Heart left ventricle (tissue), 16 donors: ENCODE measurements at regions not wholly inside any gene's neighbourhood (a gene's known extent, or its start where the extent isn't known, plus 50 kb on each side); places are given as distances from the start of the nearest gene placed in this dataset.

Experiments
- ATAC-seq, 4 donors: fragments of 200-7000 bp; cut with Tn5 transposase; one replicate each; pipeline ENCODE4 v1.9.1; 2020 to 2022; ENCODE audit warnings: moderate library complexity in 4 of 4, mild to moderate bottlenecking in 3 of 4, moderate number of reproducible peaks in 1 of 4
- DNase-seq, 5 donors: peaks; one replicate each; pipeline ENCODE4 v3.0.0-alpha.2; 2020
- H3K27ac ChIP-seq, 12 donors: fragments of 200-600 bp; sonication (generic) in 4 of 12; one replicate each; pipeline versions ENCODE4 v1.5.0 to v1.8.0; 2016 to 2022; ENCODE audit warnings: mild to moderate bottlenecking in 2 of 12
- H3K27me3 ChIP-seq, 9 donors: fragments of 200-600 bp; sonication (generic) in 2 of 9; one replicate each; pipeline versions ENCODE4 v1.5.1 to v1.8.0; 2016 to 2022; ENCODE audit warnings: mild to moderate bottlenecking in 3 of 9
- H3K36me3 ChIP-seq, 9 donors: fragments of 200-600 bp; sonication (generic) in 2 of 9; one replicate each; pipeline versions ENCODE4 v1.5.0 to v1.8.0; 2018 to 2022; ENCODE audit warnings: mild to moderate bottlenecking in 2 of 9
- H3K4me1 ChIP-seq, 12 donors: fragments of 200-600 bp; sonication (generic) in 4 of 12; one replicate each; pipeline versions ENCODE4 v1.5.0 to v1.8.0; 2016 to 2022; ENCODE audit warnings: mild to moderate bottlenecking in 3 of 12
- H3K4me3 ChIP-seq, 12 donors: fragments of 200-600 bp; sonication (generic) in 4 of 12; one replicate each; pipeline versions ENCODE4 v1.5.0 to v1.8.0; 2017 to 2022; ENCODE audit warnings: mild to moderate bottlenecking in 9 of 12, moderate library complexity in 4 of 12
- H3K9me3 ChIP-seq, 12 donors: fragments of 200-600 bp; sonication (generic) in 4 of 12; one replicate each; pipeline versions ENCODE4 v1.5.0 to v1.8.0; 2016 to 2022; ENCODE audit warnings: mild to moderate bottlenecking in 1 of 12
- CTCF ChIP-seq, 12 donors: fragments of 200-600 bp; sonication (generic) in 4 of 12; IDR thresholded peaks; one replicate each; pipeline versions ENCODE4 v1.5.0 to v1.8.0; 2018 to 2022; ENCODE audit warnings: antibody characterized with exemption in 12 of 12, mild to moderate bottlenecking in 5 of 12
- POLR2A ChIP-seq, 2 donors: fragments of 450-650 bp; IDR thresholded peaks; one replicate each; pipeline ENCODE4 v1.6.1; 2017; ENCODE audit warnings: antibody characterized with exemption in 2 of 2, mild to moderate bottlenecking in 2 of 2, moderate library complexity in 2 of 2
- WGBS, 4 donors: extraction: QIAGEN DNeasy Blood & Tissue Kit in 2 of 4; methylation state at CpG; one replicate each; pipeline versions ENCODE4 v1.1.5 to v1.1.7; 2013 to 2018; 5-methylcytosine and 5-hydroxymethylcytosine counted together
- intact Hi-C, 10 donors: fragments of 100-400 bp; cut with DNase I; formaldehyde crosslinking; loops; one replicate each; pipeline versions ENCODE4 v1.11.1 to v1.14.2; 2022
- donor health status: ischemic (EF 13 %, LVEDD 7.1; RV severe dilation, severe dysfunction).
- donor health status: healthy with polysubstance abuse.
- donor health status: DM: no; HTN: yes; CAD: no.
- donor health status: DM: no; HTN: no; CAD: no.
- donor health status: ischemic (EF 25% LVEDD 6.9; RV normal size, moderate dysfunction).
- donor health status: ischemic (EF 25% LVEDD 5.7; RV mildly dilated, moderate dysfunction).
- donor health status: healthy.
- donor health status: DM: yes; HTN: yes; CAD: no.
- donor health status: ischemic (EF 35%, LVEDD 5.7; RV mildly dilated, moderate dysfunction).
- donor health status: nonischemic (EF 11% LVEDD 7.7; RV severe dilation, severe dysfunction).
- donor health status: DM: yes; HTN: yes; CAD: no.
- donor health status: PGD.
- donor health status: ischemic (EF 29% LVEDD 5.4; RV normal size, mild dysfunction).
- donor health status: nonischemic (EF 23%, LVEDD 6.1; RV moderate dilation, normal function).

GRCh38 chr5:30759731-30760130, 433.8 kb upstream of the CDH6 start:
- TF ChIP-seq POLR2A (IDR thresholded peaks at IDR 0.05) (no peak), CTCF (IDR thresholded peaks at IDR 0.05) (no peak)
- 83 to 89% (median 85%) methylated on average over 3 of the region's 3 CpGs for WGBS, 4 donors
- Histone ChIP-seq H3K27me3 (no peaks in the 10 kb centered on the region), H3K9me3 (peaks cover 0 to 6% (median 0%) of the 10 kb centered on the region in 12 donors), H3K27ac (no peak overlapping the region), H3K36me3 (no peaks in the 10 kb centered on the region), H3K4me3 (no peak overlapping the region), H3K4me1 (no peaks in the 10 kb centered on the region)
- intact Hi-C loops = no loop called here
- ATAC-seq (no peak), DNase-seq (no peak)

GRCh38 chr5:30752015-30752414, 441.5 kb upstream of the CDH6 start:
- no peaks in the 10 kb centered on the region for H3K9me3 ChIP-seq
- no peaks in the 10 kb centered on the region for H3K36me3 ChIP-seq
- H3K4me3 ChIP-seq = no peak overlapping the region
- no peaks in the 10 kb centered on the region for H3K4me1 ChIP-seq
- DNase-seq (no peak), ATAC-seq (no peak)
- H3K27me3 ChIP-seq = no peaks in the 10 kb centered on the region
- H3K27ac ChIP-seq = no peak overlapping the region
- no peak for TF ChIP-seq POLR2A (IDR thresholded peaks at IDR 0.05)
- no peak for TF ChIP-seq CTCF (IDR thresholded peaks at IDR 0.05)
- intact Hi-C loops = no loop called here
- WGBS, 4 donors = 64 to 74% (median 72%) methylated on average over 2 of the region's 2 CpGs

GRCh38 chr5:30749971-30750370, 443.5 kb upstream of the CDH6 start:
- H3K4me1 ChIP-seq = no peaks in the 10 kb centered on the region
- H3K4me3 ChIP-seq = no peak overlapping the region
- no peaks in the 10 kb centered on the region for H3K27me3 ChIP-seq
- H3K27ac ChIP-seq = no peak overlapping the region
- TF ChIP-seq CTCF (IDR thresholded peaks at IDR 0.05) (no peak), POLR2A (IDR thresholded peaks at IDR 0.05) (no peak)
- DNase-seq (no peak), ATAC-seq (no peak)
- 70 to 81% (median 80%) methylated on average over 2 of the region's 2 CpGs for WGBS, 4 donors
- H3K9me3 ChIP-seq = no peaks in the 10 kb centered on the region
- no peaks in the 10 kb centered on the region for H3K36me3 ChIP-seq
- intact Hi-C loops = no loop called here

GRCh38 chr5:30747412-30747811, 446.1 kb upstream of the CDH6 start:
- ATAC-seq (no peak), DNase-seq (no peak)
- 68 to 84% (median 76%) methylated on average over 4 of the region's 4 CpGs for WGBS, 4 donors
- Histone ChIP-seq H3K27ac (no peak overlapping the region), H3K27me3 (no peaks in the 10 kb centered on the region), H3K36me3 (no peaks in the 10 kb centered on the region), H3K9me3 (no peaks in the 10 kb centered on the region), H3K4me1 (no peaks in the 10 kb centered on the region), H3K4me3 (no peak overlapping the region)
- intact Hi-C loops = no loop called here
- no peak for TF ChIP-seq POLR2A (IDR thresholded peaks at IDR 0.05)
- TF ChIP-seq CTCF (IDR thresholded peaks at IDR 0.05) = no peak
